ENCODE measurements at regions not wholly inside any gene's neighbourhood (a gene's known extent, or its start where the extent isn't known, plus 50 kb on each side); places are given as distances from the start of the nearest gene placed in this dataset.

DNA sequence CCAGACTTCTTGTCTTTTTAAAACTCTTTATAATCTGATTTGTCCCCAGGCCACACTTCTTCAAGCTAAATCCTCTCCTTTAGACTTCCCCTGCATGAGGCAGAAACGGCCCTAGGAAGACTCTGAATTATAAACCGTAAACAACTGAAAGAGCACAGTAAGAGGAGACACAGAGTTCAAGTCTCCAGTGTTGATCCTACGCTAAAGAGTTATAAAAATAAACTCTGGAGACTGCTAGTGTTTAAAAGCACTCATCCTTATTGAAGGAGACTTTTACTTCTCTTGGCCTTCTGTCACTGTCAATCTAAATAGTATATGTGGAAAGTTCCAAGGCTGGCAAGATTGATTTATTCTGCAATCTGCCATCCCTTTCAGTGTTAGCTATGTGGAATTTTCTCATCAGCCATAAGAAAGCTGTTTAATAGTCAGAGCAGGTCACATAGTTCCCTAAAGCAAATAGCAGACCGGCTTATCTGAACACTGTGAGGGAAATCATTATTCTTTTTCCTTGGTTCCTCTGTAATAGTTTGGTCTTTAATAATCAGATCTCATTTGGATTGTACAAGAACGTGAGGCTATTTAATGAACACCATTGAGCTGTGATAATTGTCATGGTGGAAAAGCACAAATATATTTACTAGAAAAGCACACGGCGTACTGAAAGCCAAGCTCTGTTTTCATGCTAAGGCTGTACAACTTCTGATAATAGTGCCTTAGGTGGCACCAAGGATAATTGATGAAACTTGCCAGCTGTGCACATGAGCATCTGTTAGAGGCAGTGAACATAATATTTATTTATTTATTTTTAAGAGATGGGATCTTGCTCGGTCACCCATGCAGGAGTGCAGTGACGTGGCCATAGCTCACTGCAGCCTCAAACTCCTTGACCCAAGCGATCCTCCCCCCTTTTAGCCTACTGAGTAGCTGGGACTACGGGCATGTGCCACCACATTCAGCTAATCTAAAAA is 157.7 kb downstream of the CEP135 start:
- Histone ChIP-seq H3K4me1 (no peaks in the 10 kb centered on the region), H3K4me3 (no peak overlapping the region), H3K36me3 (no peaks in the 10 kb centered on the region), H3K27ac (no peak overlapping the region), H3K27me3 (no peaks in the 10 kb centered on the region), H3K9me3 (no peaks in the 10 kb centered on the region)
- TF ChIP-seq, protein P1, sequence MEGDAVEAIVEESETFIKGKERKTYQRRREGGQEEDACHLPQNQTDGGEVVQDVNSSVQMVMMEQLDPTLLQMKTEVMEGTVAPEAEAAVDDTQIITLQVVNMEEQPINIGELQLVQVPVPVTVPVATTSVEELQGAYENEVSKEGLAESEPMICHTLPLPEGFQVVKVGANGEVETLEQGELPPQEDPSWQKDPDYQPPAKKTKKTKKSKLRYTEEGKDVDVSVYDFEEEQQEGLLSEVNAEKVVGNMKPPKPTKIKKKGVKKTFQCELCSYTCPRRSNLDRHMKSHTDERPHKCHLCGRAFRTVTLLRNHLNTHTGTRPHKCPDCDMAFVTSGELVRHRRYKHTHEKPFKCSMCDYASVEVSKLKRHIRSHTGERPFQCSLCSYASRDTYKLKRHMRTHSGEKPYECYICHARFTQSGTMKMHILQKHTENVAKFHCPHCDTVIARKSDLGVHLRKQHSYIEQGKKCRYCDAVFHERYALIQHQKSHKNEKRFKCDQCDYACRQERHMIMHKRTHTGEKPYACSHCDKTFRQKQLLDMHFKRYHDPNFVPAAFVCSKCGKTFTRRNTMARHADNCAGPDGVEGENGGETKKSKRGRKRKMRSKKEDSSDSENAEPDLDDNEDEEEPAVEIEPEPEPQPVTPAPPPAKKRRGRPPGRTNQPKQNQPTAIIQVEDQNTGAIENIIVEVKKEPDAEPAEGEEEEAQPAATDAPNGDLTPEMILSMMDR (IDR thresholded peaks at IDR 0.05) = no peak
- DNase-seq (no peak), ATAC-seq (no peak)
- intact Hi-C loops (cut with DNase I) = no loop called here

DNA sequence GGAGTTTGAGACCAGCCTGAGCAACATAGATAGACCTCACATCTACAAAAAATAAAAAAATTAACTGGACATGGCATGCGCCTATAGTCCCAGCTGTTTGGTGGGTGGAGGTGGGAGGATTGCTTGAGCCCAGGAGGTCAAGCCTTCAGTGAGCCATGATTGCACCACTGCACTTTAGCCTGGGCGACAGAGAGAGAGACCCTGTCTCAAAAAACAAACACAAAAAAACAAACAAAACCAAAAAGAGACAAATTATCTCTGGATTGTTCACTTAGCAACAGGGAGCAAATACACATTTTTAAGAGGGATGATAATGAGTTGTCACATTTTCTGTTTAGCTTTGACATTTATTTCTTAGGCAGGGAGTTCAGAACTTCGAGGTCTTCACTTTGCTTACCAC is 155.4 kb downstream of the CEP135 start:
- DNase-seq = no peak
- TF ChIP-seq, protein P1 (IDR thresholded peaks at IDR 0.05) = no peak
- Histone ChIP-seq H3K27ac (no peak overlapping the region), H3K27me3 (no peaks in the 10 kb centered on the region), H3K9me3 (no peaks in the 10 kb centered on the region), H3K36me3 (no peaks in the 10 kb centered on the region), H3K4me1 (no peaks in the 10 kb centered on the region), H3K4me3 (no peak overlapping the region)
- ATAC-seq = no peak
- intact Hi-C loops (cut with DNase I) = no loop called here

DNA sequence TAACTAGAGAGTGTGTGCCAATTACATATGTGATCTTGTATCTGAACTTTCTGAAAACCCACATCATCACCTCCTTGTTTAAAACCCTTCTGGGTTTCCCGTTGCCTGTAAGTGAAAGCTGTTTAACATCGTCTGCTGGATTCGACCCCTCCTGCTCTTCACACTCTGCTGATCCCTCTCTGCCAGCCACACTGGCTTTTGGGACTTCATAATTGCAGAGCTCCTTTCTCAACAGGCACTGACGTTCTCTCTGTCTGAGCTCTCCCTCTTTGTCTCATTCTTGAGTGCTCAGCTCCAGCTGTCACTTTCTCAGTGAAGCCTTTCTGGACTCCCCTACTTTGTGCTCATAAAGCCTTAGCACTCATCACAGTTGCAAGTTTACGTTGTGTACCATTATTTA is 153.9 kb downstream of the CEP135 start:
- no peak for DNase-seq
- Histone ChIP-seq H3K4me1 (no peaks in the 10 kb centered on the region), H3K36me3 (no peaks in the 10 kb centered on the region), H3K27me3 (no peaks in the 10 kb centered on the region), H3K9me3 (no peaks in the 10 kb centered on the region), H3K27ac (no peak overlapping the region), H3K4me3 (no peak overlapping the region)
- intact Hi-C loops (cut with DNase I) = no loop called here
- ATAC-seq = no peak
- TF ChIP-seq, protein P1 (IDR thresholded peaks at IDR 0.05) = no peak

DNA sequence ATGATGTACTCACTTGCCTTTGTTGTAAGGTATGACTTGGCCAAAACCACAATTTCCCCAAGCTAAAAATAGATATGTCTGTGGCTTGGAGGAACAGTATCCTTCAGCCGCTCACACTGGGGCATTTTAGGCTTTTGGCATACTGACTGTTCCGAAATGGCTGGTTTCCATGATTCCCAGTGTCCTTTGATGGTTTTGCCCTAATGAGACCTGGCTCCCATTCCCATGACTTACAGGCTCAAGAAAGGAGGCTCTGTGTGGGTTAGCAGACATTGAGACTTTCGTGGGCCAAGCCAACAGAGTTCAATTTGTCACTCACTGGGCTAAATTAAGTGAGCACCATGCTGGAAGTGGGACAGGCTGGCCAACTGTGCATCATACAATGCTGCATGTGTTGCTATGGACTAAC is 150.6 kb downstream of the CEP135 start:
- Histone ChIP-seq H3K9me3 (no peaks in the 10 kb centered on the region), H3K36me3 (no peaks in the 10 kb centered on the region), H3K27ac (no peak overlapping the region), H3K27me3 (no peaks in the 10 kb centered on the region), H3K4me3 (no peak overlapping the region), H3K4me1 (no peaks in the 10 kb centered on the region)
- DNase-seq (no peak), ATAC-seq (no peak)
- intact Hi-C loops (cut with DNase I) = no loop called here
- TF ChIP-seq, protein P1 (IDR thresholded peaks at IDR 0.05) = no peak

DNA sequence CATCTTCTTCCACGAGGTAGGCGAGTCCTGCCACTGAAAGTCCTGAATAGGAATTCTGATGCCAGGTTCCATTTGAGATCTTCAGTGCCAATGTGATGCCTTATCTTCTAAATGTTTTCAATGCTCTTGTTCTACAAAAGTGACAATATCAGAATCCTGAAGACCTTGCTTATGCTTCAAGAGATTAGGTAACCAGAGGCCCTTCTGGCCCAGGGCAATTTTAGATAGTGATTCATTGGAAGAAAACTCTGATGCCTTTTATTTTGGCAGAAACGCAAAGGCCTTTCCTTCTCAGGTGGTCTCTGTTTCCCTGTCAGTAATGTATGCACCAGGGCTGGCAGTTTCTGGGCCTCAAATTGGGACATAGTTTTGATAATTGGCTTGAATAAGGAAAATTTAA is 144.8 kb downstream of the CEP135 start:
- Histone ChIP-seq H3K36me3 (no peaks in the 10 kb centered on the region), H3K9me3 (no peaks in the 10 kb centered on the region), H3K4me1 (no peaks in the 10 kb centered on the region), H3K4me3 (no peak overlapping the region), H3K27ac (no peak overlapping the region), H3K27me3 (no peaks in the 10 kb centered on the region)
- ATAC-seq (no peak), DNase-seq (no peak)
- TF ChIP-seq, protein P1 (IDR thresholded peaks at IDR 0.05) = no peak
- intact Hi-C loops (cut with DNase I) = no loop called here

Measured in upper lobe of right lung (tissue), 1 donor.